Ovary (tissue), 3 donors: ENCODE measurements at regions not wholly inside any gene's neighbourhood (a gene's known extent, or its start where the extent isn't known, plus 50 kb on each side); places are given as distances from the start of the nearest gene placed in this dataset.

Experiments used
- POLR2A ChIP-seq: fragments of 450-650 bp; IDR thresholded peaks from one replicate; pipeline ENCODE4 v1.6.1; 2017; ENCODE audit warnings: antibody characterized with exemption, mild to moderate bottlenecking, moderate library complexity
- TF ChIP-seq, protein P1 (sequence below), 3 donors: fragments of 450-650 bp in 2 of 3; fragments of 200-600 bp in 1 of 3; IDR thresholded peaks; one replicate each; pipeline versions ENCODE4 v1.5.1 to v1.8.0; 2016 to 2022; ENCODE audit warnings: antibody characterized with exemption in 3 of 3, mild to moderate bottlenecking in 1 of 3
- donor health status: DM: no; HTN: no; CAD: no.

DNA sequence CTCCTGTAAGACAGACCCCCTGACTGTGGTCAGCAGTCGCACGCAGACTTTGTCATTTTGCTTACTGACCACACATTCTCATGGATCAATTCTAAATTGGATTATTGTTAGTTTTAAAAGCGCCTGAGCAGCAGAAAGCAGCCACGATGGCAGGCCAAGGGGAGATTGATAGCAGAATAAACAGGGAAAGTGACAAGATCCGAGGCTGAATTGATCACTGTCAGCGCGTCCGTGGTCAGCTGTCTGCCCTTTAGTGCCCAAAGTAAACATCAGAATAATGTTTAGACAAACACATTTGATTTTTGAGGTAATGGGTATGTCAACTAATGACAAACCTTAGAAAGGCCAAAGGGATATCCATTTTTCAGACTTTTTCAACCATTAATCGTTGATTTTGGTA lies 426.8 kb downstream of the SETD4 start:
- TF ChIP-seq, protein P1, sequence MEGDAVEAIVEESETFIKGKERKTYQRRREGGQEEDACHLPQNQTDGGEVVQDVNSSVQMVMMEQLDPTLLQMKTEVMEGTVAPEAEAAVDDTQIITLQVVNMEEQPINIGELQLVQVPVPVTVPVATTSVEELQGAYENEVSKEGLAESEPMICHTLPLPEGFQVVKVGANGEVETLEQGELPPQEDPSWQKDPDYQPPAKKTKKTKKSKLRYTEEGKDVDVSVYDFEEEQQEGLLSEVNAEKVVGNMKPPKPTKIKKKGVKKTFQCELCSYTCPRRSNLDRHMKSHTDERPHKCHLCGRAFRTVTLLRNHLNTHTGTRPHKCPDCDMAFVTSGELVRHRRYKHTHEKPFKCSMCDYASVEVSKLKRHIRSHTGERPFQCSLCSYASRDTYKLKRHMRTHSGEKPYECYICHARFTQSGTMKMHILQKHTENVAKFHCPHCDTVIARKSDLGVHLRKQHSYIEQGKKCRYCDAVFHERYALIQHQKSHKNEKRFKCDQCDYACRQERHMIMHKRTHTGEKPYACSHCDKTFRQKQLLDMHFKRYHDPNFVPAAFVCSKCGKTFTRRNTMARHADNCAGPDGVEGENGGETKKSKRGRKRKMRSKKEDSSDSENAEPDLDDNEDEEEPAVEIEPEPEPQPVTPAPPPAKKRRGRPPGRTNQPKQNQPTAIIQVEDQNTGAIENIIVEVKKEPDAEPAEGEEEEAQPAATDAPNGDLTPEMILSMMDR (IDR thresholded peaks at IDR 0.05) = no peak
- no peak for TF ChIP-seq POLR2A
